Neuronal stem cell (in vitro differentiated cells): ENCODE measurements at regions not wholly inside any gene's neighbourhood (a gene's known extent, or its start where the extent isn't known, plus 50 kb on each side); places are given as distances from the start of the nearest gene placed in this dataset.
A peak's percentile ranks its signal among the peaks of the same experiment; 100 is the strongest.

Experiments used
- DNase-seq: peaks from one replicate; pipeline ENCODE4 v3.0.0-alpha.2; 2013; ENCODE audit warnings: low spot score
- H2AFZ ChIP-seq: one replicate; pipeline ENCODE4 v1.6.1; 2013; ENCODE audit warnings: mild to moderate bottlenecking, low read length, inconsistent platforms
- H2AK5ac ChIP-seq: 2 replicates; pipeline ENCODE4 v1.6.1; 2013; ENCODE audit warnings: low read depth, mild to moderate bottlenecking, inconsistent platforms, low read length, moderate library complexity, mixed read lengths
- H2BK120ac ChIP-seq: 2 replicates; pipeline ENCODE4 v1.6.1; 2013; ENCODE audit warnings: low read depth, mild to moderate bottlenecking, inconsistent platforms, low read length, moderate library complexity, mixed read lengths
- H2BK12ac ChIP-seq: one replicate; pipeline ENCODE4 v1.6.1; 2013; ENCODE audit warnings: low read length, inconsistent platforms
- H2BK15ac ChIP-seq: 2 replicates; pipeline ENCODE4 v1.6.1; 2013; ENCODE audit warnings: mild to moderate bottlenecking, low read length, inconsistent platforms, mixed read lengths
- H2BK5ac ChIP-seq: one replicate; pipeline ENCODE4 v1.6.1; 2013; ENCODE audit warnings: inconsistent platforms, mild to moderate bottlenecking, low read length, moderate library complexity
- H3K14ac ChIP-seq: one replicate; pipeline ENCODE4 v1.6.1; 2013; ENCODE audit warnings: low read length, inconsistent platforms
- H3K18ac ChIP-seq: 2 replicates; pipeline ENCODE4 v1.6.1; 2013; ENCODE audit warnings: low read length, inconsistent platforms
- H3K23ac ChIP-seq: 2 replicates; pipeline ENCODE4 v1.6.1; 2013; ENCODE audit warnings: low read depth, mild to moderate bottlenecking, mixed read lengths, low read length, inconsistent platforms; ENCODE audit not compliant: poor library complexity
- H3K27ac ChIP-seq: replicated peaks from 3 replicates; pipeline ENCODE4 v1.5.1; 2013; ENCODE audit warnings: low read length, inconsistent platforms
- H3K27me3 ChIP-seq, 3 experiments: 2 replicates each; pipeline ENCODE4 v1.6.1; 2013; ENCODE audit warnings: low read length in 3 of 3, mild to moderate bottlenecking in 2 of 3, inconsistent platforms in 1 of 3, low read depth in 1 of 3, mixed read lengths in 1 of 3, moderate library complexity in 1 of 3; ENCODE audit not compliant: control insufficient read depth in 3 of 3, insufficient read depth in 3 of 3
- H3K36me3 ChIP-seq, 2 donors: replicated peaks in 1 of 2; 2 replicates each; pipeline ENCODE4 v1.6.1; 2013; ENCODE audit warnings: low read length in 2 of 2; ENCODE audit not compliant: control insufficient read depth in 2 of 2, insufficient read depth in 2 of 2
- H3K4ac ChIP-seq: 2 replicates; pipeline ENCODE4 v1.6.1; 2013; ENCODE audit warnings: inconsistent platforms, mild to moderate bottlenecking, low read length, moderate library complexity
- H3K4me1 ChIP-seq, 2 donors: 1 replicate in 1 of 2; 2 replicates in 1 of 2; pipeline ENCODE4 v1.6.1; 2013; ENCODE audit warnings: low read length in 2 of 2, low read depth in 1 of 2; ENCODE audit not compliant: control insufficient read depth in 2 of 2, insufficient read depth in 1 of 2
- H3K4me2 ChIP-seq: one replicate; pipeline ENCODE4 v1.6.1; 2013; ENCODE audit warnings: mild to moderate bottlenecking, low read length, inconsistent platforms; ENCODE audit not compliant: insufficient read depth, poor library complexity, severe bottlenecking
- H3K4me3 ChIP-seq, 2 donors: 2 replicates each; pipeline ENCODE4 v1.5.1; 2013; ENCODE audit warnings: low read length in 2 of 2, mild to moderate bottlenecking in 2 of 2, inconsistent platforms in 1 of 2, moderate library complexity in 1 of 2
- H3K79me1 ChIP-seq: one replicate; pipeline ENCODE4 v1.6.1; 2013; ENCODE audit warnings: low read depth, mild to moderate bottlenecking, inconsistent platforms, low read length, moderate library complexity
- H3K9ac ChIP-seq: one replicate; pipeline ENCODE4 v1.6.1; 2013; ENCODE audit warnings: mild to moderate bottlenecking, low read depth, low read length, inconsistent platforms; ENCODE audit not compliant: poor library complexity
- H3K9me3 ChIP-seq, 2 donors: replicated peaks in 1 of 2; 2 replicates each; pipeline versions ENCODE3 to v1.6.1; 2013; ENCODE audit warnings: low read length in 2 of 2, mild to moderate bottlenecking in 2 of 2, inconsistent platforms in 1 of 2, low read depth in 1 of 2, mixed read lengths in 1 of 2, moderate library complexity in 1 of 2; ENCODE audit not compliant: control insufficient read depth in 2 of 2, insufficient read depth in 1 of 2
- H4K8ac ChIP-seq: one replicate; pipeline ENCODE4 v1.6.1; 2013; ENCODE audit warnings: low read depth, mild to moderate bottlenecking, inconsistent platforms, low read length, moderate library complexity
- H4K91ac ChIP-seq: one replicate; pipeline ENCODE4 v1.6.1; 2013; ENCODE audit warnings: low read length, low read depth, mild to moderate bottlenecking, inconsistent platforms; ENCODE audit not compliant: poor library complexity
- WGBS, 2 donors: extraction: QIAGEN DNeasy Blood & Tissue Kit; methylation state at CpG; one replicate each; pipeline ENCODE4 v1.1.7; 2013; ENCODE audit warnings: missing lambda C conversion rate in 2 of 2, mixed read lengths in 1 of 2; ENCODE audit not compliant: insufficient read length in 2 of 2, insufficient replicate concordance in 1 of 2; ENCODE audit errors: extremely low coverage in 2 of 2; 5-methylcytosine and 5-hydroxymethylcytosine counted together

DNA sequence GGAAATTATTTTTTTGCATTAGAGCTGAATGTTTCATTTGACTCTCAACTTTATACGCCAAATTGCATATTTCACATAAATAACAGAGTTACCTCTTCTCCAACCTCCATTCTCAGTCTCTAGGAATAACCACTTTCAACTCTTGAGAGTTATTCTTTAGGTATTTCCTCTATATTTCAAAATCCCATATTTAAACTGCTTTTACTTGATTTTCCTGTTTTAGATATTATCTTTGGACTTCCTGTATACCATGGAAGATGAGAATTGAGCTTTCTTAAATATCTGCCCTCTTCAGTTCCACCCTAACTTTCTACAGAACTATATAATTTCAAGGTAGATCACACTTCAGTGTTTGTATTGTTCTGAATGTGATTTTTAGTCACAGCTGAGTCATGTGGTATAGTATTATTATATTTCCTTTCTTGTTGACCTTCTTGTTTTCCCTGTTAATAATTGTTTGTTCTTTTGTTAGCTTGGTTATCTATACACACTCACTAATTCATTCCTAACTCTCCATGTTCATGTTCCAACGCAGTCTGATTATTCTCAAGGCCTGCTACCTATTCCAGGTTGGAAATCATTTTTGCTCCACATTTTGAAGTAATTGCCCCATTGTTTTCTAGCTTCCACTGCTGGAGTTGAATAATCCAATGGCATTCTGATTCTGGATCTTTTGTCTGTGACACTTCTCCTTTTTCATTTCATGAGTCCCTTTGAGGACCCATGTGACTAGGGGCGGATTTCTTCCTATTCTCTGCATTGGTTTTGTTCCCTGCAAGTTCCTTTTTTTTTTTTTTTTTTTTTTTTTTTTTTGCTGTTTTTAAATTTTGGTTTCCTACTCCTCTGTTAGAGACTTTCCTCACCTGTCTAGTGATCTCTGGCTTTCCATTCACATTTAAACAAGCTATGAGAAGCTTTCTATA is 156.8 kb upstream of the RBMS1 start:
- no peak overlapping the region for H3K27ac ChIP-seq
- no peak overlapping the region for H3K4me2 ChIP-seq
- no peaks in the 10 kb centered on the region for H3K36me3 ChIP-seq
- H2BK15ac ChIP-seq = no peak overlapping the region
- H4K8ac ChIP-seq = no peak overlapping the region
- WGBS, 2 donors = no CpG with 5 or more reads among the region's 3 CpGs
- no peak overlapping the region for H4K91ac ChIP-seq
- no peak overlapping the region for H3K4ac ChIP-seq
- H3K9me3 ChIP-seq = no peaks in the 10 kb centered on the region
- H2BK12ac ChIP-seq = no peak overlapping the region
- H2AK5ac ChIP-seq = no peak overlapping the region
- no peak overlapping the region for H3K18ac ChIP-seq
- no peak overlapping the region for H3K14ac ChIP-seq
- no peak for DNase-seq
- no peaks in the 10 kb centered on the region for H3K79me1 ChIP-seq
- no peak overlapping the region for H3K23ac ChIP-seq
- peaks cover 4 to 23% of the 10 kb centered on the region in 2 donors for H3K4me1 ChIP-seq
- no peaks in the 10 kb centered on the region for H3K27me3 ChIP-seq
- no peak overlapping the region for H2BK120ac ChIP-seq
- no peak overlapping the region for H2BK5ac ChIP-seq
- no peak overlapping the region for H3K9ac ChIP-seq
- H3K4me3 ChIP-seq = no peak overlapping the region
- H2AFZ ChIP-seq = no peak overlapping the region

DNA sequence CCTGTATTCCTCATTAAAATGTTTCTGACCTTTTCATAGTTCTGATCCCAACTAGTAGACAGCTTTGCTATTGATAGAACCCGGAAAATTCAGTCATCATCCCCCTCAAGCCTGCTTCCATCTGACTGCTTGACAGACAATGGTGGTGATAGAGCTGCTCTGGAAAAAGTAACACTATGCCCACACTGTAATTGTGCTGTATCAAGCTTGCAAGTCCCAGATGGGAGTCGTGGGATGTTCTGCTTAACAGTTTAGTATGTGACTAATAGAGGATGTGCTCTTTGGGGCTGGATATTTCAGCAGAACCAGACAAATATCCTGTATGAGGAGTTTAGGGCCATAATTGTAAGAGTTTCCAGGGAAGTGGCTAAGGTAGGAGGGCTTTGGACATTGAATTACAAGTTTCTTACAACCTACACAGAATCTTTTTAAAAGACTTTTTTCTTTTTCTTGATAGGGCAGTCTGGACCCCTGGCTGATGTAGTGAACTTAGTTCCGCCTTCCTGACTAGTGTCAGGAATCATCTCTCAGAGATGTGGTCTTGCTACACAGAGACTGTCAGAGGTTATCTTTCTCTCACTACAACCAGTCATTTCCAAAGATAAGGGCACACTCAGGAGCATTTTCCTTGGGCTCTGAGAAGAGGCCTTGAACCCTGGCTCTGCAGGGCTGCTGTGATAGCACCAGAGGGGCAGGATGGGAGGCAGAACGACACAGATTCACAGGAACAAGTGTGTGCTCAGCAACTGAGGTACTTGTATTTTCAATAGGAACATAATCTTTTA is 158.0 kb upstream of the RBMS1 start:
- Histone ChIP-seq H2BK120ac (no peak overlapping the region), H2BK15ac (no peak overlapping the region), H3K4me3 (no peak overlapping the region), H3K9me3 (peaks cover 0 to 2% of the 10 kb centered on the region in 2 donors), H3K27me3 (no peaks in the 10 kb centered on the region), H3K9ac (no peak overlapping the region), H4K8ac (no peak overlapping the region), H3K79me1 (no peaks in the 10 kb centered on the region), H3K36me3 (no peaks in the 10 kb centered on the region), H3K27ac (no peak overlapping the region), H3K18ac (no peak overlapping the region), H2AK5ac (no peak overlapping the region), H3K4me2 (no peak overlapping the region), H3K23ac (no peak overlapping the region), H2BK12ac (no peak overlapping the region), H2AFZ (no peak overlapping the region), H4K91ac (no peak overlapping the region), H3K4ac (no peak overlapping the region), H3K14ac (no peak overlapping the region), H2BK5ac (no peak overlapping the region), H3K4me1 (peaks cover 4 to 23% of the 10 kb centered on the region in 2 donors)
- no peak for DNase-seq
- no CpG with 5 or more reads among the region's 4 CpGs for WGBS, 2 donors

DNA sequence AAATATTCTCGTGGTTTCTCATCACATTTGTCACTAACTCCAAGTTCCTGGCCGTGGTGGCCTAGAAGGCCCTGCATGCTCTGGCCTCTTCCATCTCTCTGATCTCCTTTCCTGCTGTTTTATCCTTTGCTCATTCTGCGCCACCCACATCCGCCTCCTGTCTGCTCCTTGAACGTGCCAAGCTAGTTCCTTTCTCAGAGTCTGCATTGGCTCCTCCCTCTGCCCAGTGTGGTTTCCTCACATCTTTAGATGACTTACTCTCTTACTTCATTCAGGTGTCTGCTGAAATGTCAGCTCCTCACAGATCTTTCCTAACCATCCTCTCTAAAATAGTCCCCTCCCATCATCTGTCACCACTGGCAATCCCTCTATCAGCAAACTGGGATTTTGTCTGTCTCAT is 158.6 kb upstream of the RBMS1 start:
- no peak overlapping the region for H2BK15ac ChIP-seq
- H2BK5ac ChIP-seq = no peak overlapping the region
- no peak overlapping the region for H2BK120ac ChIP-seq
- DNase-seq = no peak
- no peak overlapping the region for H3K23ac ChIP-seq
- peaks cover 0 to 2% of the 10 kb centered on the region in 2 donors for H3K9me3 ChIP-seq
- H3K4me2 ChIP-seq = no peak overlapping the region
- no peak overlapping the region for H3K9ac ChIP-seq
- no peaks in the 10 kb centered on the region for H3K27me3 ChIP-seq
- H3K4me1 ChIP-seq = peaks cover 5 to 21% of the 10 kb centered on the region in 2 donors
- H3K14ac ChIP-seq = no peak overlapping the region
- no peaks in the 10 kb centered on the region for H3K79me1 ChIP-seq
- H3K4ac ChIP-seq = no peak overlapping the region
- H2BK12ac ChIP-seq = no peak overlapping the region
- no peak overlapping the region for H3K4me3 ChIP-seq
- H2AFZ ChIP-seq = no peak overlapping the region
- H2AK5ac ChIP-seq = no peak overlapping the region
- WGBS, 2 donors = no CpG with 5 or more reads among the region's 5 CpGs
- no peak overlapping the region for H3K18ac ChIP-seq
- H4K8ac ChIP-seq = no peak overlapping the region
- H3K36me3 ChIP-seq = no peaks in the 10 kb centered on the region
- no peak overlapping the region for H3K27ac ChIP-seq
- no peak overlapping the region for H4K91ac ChIP-seq

DNA sequence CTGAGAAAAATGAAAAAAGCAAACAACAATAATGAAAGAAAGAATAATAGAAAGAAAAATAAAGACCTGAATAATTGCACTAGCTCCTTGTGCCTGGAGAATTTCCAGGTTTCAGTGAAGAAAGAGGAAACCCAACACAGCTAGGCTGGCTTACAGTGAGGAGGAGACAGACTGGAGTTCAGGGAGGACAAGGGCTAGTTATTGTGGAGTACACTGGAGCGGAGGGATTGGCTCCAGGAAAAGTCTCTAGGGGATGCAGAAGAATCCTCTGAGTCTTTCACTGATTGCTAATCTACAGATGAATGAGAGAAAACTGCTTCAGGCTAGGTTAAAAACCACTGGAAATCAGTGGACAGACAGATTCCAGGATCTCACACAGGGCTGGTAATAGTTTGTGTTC is 163.6 kb upstream of the RBMS1 start:
- no peak for DNase-seq

More for the DNA sequence above, 163.6 kb upstream of the RBMS1 start:
- no peaks in the 10 kb centered on the region for H3K36me3 ChIP-seq
- H3K27ac ChIP-seq = no peak overlapping the region
- no peaks in the 10 kb centered on the region for H3K79me1 ChIP-seq
- no peak overlapping the region for H2BK12ac ChIP-seq
- H3K4me1 ChIP-seq = peaks cover 5 to 10% of the 10 kb centered on the region in 2 donors
- no peak overlapping the region for H4K8ac ChIP-seq
- H3K4ac ChIP-seq = no peak overlapping the region
- H2AK5ac ChIP-seq = no peak overlapping the region
- H3K9me3 ChIP-seq = peaks cover 0 to 2% of the 10 kb centered on the region in 2 donors
- no peak overlapping the region for H3K4me2 ChIP-seq
- H2AFZ ChIP-seq = peak overlapping the region; percentile 14
- H3K4me3 ChIP-seq = no peak overlapping the region
- no peak overlapping the region for H3K9ac ChIP-seq
- H3K23ac ChIP-seq = no peak overlapping the region
- no CpG with 5 or more reads among the region's 1 CpG for WGBS, 2 donors
- H3K27me3 ChIP-seq = no peaks in the 10 kb centered on the region
- no peak overlapping the region for H3K18ac ChIP-seq
- H2BK120ac ChIP-seq = no peak overlapping the region
- no peak overlapping the region for H2BK15ac ChIP-seq
- H4K91ac ChIP-seq = no peak overlapping the region
- H2BK5ac ChIP-seq = no peak overlapping the region
- no peak overlapping the region for H3K14ac ChIP-seq
